ENCODE measurements at regions not wholly inside any gene's neighbourhood (a gene's known extent, or its start where the extent isn't known, plus 50 kb on each side); places are given as distances from the start of the nearest gene placed in this dataset.

DNA sequence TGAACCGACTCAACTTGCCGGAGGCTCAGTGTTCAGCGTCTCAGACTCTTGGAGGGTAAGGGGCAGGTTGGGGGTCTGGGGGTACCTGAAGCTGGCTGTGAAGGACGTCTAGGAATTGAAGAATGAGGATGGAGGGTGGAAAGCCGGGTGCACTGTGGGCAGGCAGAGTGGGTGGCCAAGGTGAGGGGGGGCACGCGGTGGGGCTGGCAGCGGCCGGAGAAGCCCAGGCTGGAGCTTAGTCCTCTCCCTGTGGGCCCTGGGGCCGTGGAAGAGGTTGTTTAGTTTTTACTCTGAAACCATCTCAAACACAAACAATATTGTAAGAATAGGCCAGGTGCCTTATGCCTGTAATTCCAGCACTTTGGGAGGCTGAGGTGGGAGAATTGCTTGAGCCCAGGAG, 83.4 kb downstream of the UNCX start:
- CTCF ChIA-PET, result interaction anchor here (0.7 kb wide), 1 partner anchor 85 kb away, joined by 4 read pairs; no protein-coding TSS in a partner anchor
- no peak overlapping the region for H3K27ac Mint-ChIP-seq (ENCODE audit: unreplicated experiment)
- H3K36me3 Mint-ChIP-seq (ENCODE audit: insufficient read depth, unreplicated experiment), result no peaks in the 10 kb centered on the region
- BruUV-seq (replicated peaks), result no TSS peak
- H3K4me3 Mint-ChIP-seq (ENCODE audit: low read depth, unreplicated experiment), result no peak overlapping the region
- intact Hi-C loops (cut with micrococcal nuclease; ENCODE audit: unreplicated experiment), result no loop called here
- H3K9me3 Mint-ChIP-seq (ENCODE audit: low read depth, unreplicated experiment), result no peaks in the 10 kb centered on the region
- DNase-seq, result no peak
- H3K27me3 Mint-ChIP-seq (ENCODE audit: unreplicated experiment), result peaks cover 47% of the 10 kb centered on the region
- H3K4me1 Mint-ChIP-seq (ENCODE audit: low read depth, unreplicated experiment), result no peaks in the 10 kb centered on the region
- TF ChIP-seq, protein P1, sequence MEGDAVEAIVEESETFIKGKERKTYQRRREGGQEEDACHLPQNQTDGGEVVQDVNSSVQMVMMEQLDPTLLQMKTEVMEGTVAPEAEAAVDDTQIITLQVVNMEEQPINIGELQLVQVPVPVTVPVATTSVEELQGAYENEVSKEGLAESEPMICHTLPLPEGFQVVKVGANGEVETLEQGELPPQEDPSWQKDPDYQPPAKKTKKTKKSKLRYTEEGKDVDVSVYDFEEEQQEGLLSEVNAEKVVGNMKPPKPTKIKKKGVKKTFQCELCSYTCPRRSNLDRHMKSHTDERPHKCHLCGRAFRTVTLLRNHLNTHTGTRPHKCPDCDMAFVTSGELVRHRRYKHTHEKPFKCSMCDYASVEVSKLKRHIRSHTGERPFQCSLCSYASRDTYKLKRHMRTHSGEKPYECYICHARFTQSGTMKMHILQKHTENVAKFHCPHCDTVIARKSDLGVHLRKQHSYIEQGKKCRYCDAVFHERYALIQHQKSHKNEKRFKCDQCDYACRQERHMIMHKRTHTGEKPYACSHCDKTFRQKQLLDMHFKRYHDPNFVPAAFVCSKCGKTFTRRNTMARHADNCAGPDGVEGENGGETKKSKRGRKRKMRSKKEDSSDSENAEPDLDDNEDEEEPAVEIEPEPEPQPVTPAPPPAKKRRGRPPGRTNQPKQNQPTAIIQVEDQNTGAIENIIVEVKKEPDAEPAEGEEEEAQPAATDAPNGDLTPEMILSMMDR (IDR thresholded peaks at IDR 0.05; ENCODE audit: unreplicated experiment), result no peak

DNA sequence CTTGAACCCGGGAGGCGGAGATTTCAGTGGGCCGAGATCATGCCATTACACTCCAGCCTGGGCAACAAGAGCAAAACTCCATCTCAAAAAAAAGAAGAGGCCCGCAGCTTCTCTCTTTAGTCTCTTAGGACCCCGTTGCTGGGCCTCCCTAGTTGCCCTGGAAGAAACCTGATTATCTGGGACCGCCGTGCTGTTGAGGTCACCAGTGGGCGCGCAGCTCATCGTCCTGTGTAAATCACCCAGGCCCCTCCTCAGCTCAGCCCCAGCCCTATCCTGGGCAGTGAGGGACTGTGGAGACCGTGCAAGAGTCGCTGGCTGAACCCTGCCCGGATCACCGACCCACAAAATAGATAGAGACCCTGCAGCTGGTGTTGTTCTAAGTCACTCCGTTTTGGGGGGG, 85.0 kb downstream of the UNCX start:
- Mint-ChIP-seq H3K27me3 (ENCODE audit: unreplicated experiment) (peaks cover 62% of the 10 kb centered on the region), H3K4me3 (ENCODE audit: low read depth, unreplicated experiment) (no peak overlapping the region), H3K9me3 (ENCODE audit: low read depth, unreplicated experiment) (no peaks in the 10 kb centered on the region), H3K36me3 (ENCODE audit: insufficient read depth, unreplicated experiment) (no peaks in the 10 kb centered on the region), H3K27ac (ENCODE audit: unreplicated experiment) (no peak overlapping the region), H3K4me1 (ENCODE audit: low read depth, unreplicated experiment) (no peaks in the 10 kb centered on the region)
- BruUV-seq (replicated peaks), result no TSS peak
- intact Hi-C loops (cut with micrococcal nuclease; ENCODE audit: unreplicated experiment), result no loop called here
- CTCF ChIA-PET, result interaction anchor here (1.2 kb wide), 1 partner anchor 63 kb away, joined by 3 read pairs; no protein-coding TSS in a partner anchor
- TF ChIP-seq, protein P1 (IDR thresholded peaks at IDR 0.05; ENCODE audit: unreplicated experiment), result no peak
- no peak for DNase-seq

GRCh38 chr7:1318051-1318450, 85.4 kb downstream of the UNCX start:
- no peak overlapping the region for H3K4me3 Mint-ChIP-seq (ENCODE audit: low read depth, unreplicated experiment)
- no peaks in the 10 kb centered on the region for H3K4me1 Mint-ChIP-seq (ENCODE audit: low read depth, unreplicated experiment)
- BruUV-seq (replicated peaks), result no TSS peak
- CTCF ChIA-PET, result no interaction called here
- TF ChIP-seq, protein P1 (IDR thresholded peaks at IDR 0.05; ENCODE audit: unreplicated experiment), result no peak
- peaks cover 66% of the 10 kb centered on the region for H3K27me3 Mint-ChIP-seq (ENCODE audit: unreplicated experiment)
- no peak for DNase-seq
- intact Hi-C loops (cut with micrococcal nuclease; ENCODE audit: unreplicated experiment), result no loop called here
- H3K27ac Mint-ChIP-seq (ENCODE audit: unreplicated experiment), result no peak overlapping the region
- H3K36me3 Mint-ChIP-seq (ENCODE audit: insufficient read depth, unreplicated experiment), result no peaks in the 10 kb centered on the region
- no peaks in the 10 kb centered on the region for H3K9me3 Mint-ChIP-seq (ENCODE audit: low read depth, unreplicated experiment)

- H3K9me3 Mint-ChIP-seq (ENCODE audit: low read depth, unreplicated experiment), result no peaks in the 10 kb centered on the region
- H3K36me3 Mint-ChIP-seq (ENCODE audit: insufficient read depth, unreplicated experiment), result peaks cover under 1% of the 10 kb centered on the region
- TF ChIP-seq, protein P1 (IDR thresholded peaks at IDR 0.05; ENCODE audit: unreplicated experiment), result no peak
- H3K27me3 Mint-ChIP-seq (ENCODE audit: unreplicated experiment), result peaks cover 73% of the 10 kb centered on the region
- CTCF ChIA-PET, result no interaction called here
- intact Hi-C loops (cut with micrococcal nuclease; ENCODE audit: unreplicated experiment), result no loop called here
- BruUV-seq (replicated peaks), result no TSS peak
- H3K4me3 Mint-ChIP-seq (ENCODE audit: low read depth, unreplicated experiment), result no peak overlapping the region
- H3K27ac Mint-ChIP-seq (ENCODE audit: unreplicated experiment), result no peak overlapping the region
- no peak for DNase-seq
- H3K4me1 Mint-ChIP-seq (ENCODE audit: low read depth, unreplicated experiment), result no peaks in the 10 kb centered on the region
These were observed 86.0 kb downstream of the UNCX start for GRCh38 chr7:1318661-1319060.

Data from Calu3 (cell line).